ENCODE measurements at regions not wholly inside any gene's neighbourhood (a gene's known extent, or its start where the extent isn't known, plus 50 kb on each side); places are given as distances from the start of the nearest gene placed in this dataset.

DNA sequence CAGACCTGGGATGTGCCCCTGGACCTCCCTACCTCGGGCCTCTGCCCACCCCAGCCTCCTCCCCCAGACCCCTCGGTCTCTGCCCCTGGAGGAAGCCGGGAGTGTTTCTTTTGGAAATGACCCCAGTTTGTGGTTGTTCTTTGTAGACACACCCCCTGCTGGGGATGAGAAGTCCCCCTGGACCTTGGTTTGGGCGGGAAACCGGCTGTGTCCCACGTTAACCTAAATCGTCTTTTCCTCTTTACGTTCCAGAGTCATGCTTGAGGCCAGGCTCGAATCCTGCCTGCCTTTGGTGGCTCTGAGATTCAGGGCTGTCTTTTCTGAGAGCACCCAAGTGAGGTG is 116.6 kb downstream of the METRNL start:
- TF ChIP-seq POLR2A (IDR thresholded peaks at IDR 0.05), result no peak
- no peaks in the 10 kb centered on the region for H3K9me3 ChIP-seq
- H3K4me3 ChIP-seq, result no peak overlapping the region
- no peak for DNase-seq
- H3K36me3 ChIP-seq, result no peaks in the 10 kb centered on the region
- H3K4me1 ChIP-seq, result peaks cover 8 to 56% (median 17%) of the 10 kb centered on the region in 4 donors
- whole genome bisulfite sequencing, 5 donors, result 40 to 61% (median 48%) methylated on average over 8 to 9 of the region's 9 CpGs
- no peaks in the 10 kb centered on the region for H3K27me3 ChIP-seq
- intact Hi-C loops (cut with DNase I; ENCODE audit: low total_unique reads), result no loop called here
- peak overlapping the region in 2 of 5 donors; percentile 17 to 60 for H3K27ac ChIP-seq

DNA sequence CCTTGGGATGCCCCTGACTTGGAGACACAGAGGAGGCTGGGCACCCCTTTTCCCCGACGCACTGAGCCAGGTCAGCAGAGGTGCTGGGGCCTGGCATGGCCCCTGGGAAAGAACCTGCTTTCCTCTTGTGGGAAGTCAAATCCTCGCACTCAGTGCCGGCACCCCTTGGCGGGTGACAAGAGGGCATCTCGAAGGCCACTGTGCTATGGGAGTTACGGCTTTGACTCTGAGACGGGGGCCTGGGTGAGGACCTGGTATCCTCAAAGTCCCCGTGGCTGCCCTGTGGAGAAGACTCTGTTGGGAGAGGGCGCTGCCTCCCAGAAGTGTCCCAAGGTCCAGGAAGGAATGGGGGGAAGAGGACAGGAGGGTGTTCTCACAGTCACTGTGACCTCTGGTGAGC is 117.0 kb downstream of the METRNL start:
- H3K4me1 ChIP-seq, result peaks cover 10 to 59% (median 18%) of the 10 kb centered on the region in 4 donors
- no peak for DNase-seq

DNA sequence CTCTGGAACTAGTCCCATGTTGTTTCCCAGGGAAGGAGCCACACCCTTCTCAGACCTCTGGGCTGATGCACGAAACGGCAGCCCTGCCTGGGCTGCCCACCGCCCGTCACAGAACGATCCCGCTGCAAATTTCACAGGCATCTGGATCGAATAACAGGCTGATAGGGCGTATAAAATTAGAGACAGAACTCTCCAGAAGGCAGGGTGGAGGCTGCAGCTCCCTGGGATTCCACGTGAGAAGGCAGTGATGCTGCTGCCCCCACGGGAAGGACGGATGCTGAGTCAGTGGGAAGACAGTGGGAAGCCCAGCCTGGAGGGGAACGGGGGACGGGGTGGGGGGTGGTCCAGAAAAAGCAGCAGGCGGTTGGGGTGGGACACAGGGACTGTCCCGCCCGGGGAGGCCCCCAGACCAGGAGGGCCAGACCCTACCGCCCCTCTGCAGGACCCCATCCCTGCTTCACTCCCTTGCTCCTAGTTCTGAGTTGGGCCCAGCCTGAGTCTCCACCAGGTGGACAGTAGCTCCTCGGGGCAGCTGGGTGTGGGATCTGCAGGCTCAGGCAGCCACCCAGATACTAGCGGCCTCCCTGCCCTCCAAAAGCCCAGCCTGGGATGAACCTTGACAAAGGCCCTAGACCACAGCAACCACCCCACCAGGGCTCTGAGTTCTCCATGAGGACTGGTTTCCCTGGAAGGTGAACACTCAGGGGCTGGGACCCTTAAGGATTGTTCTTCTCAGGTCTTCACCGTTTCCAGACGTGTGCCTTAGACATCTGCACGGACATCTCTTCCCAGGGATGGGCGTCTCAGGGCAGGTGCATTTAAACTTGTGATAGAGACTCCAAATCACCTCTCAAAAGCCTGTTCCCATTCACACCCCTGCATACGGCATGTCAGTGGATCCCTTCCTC is 117.8 kb downstream of the METRNL start:
- H3K4me1 ChIP-seq, result peaks cover 10 to 67% (median 20%) of the 10 kb centered on the region in 4 donors
- WGBS, 5 donors, result 72 to 88% (median 79%) methylated on average over 16 to 24 of the region's 24 CpGs
- H3K9me3 ChIP-seq, result no peaks in the 10 kb centered on the region
- H3K36me3 ChIP-seq, result no peaks in the 10 kb centered on the region
- no peaks in the 10 kb centered on the region for H3K27me3 ChIP-seq
- peak overlapping the region in 2 of 5 donors; percentile 2 to 17 for H3K27ac ChIP-seq
- no peak overlapping the region for H3K4me3 ChIP-seq
- TF ChIP-seq POLR2A (IDR thresholded peaks at IDR 0.05) (no peak), EP300 (IDR thresholded peaks at IDR 0.05) (no peak), POLR2AphosphoS5 (IDR thresholded peaks at IDR 0.05) (no peak)
- TF ChIP-seq, protein P1, sequence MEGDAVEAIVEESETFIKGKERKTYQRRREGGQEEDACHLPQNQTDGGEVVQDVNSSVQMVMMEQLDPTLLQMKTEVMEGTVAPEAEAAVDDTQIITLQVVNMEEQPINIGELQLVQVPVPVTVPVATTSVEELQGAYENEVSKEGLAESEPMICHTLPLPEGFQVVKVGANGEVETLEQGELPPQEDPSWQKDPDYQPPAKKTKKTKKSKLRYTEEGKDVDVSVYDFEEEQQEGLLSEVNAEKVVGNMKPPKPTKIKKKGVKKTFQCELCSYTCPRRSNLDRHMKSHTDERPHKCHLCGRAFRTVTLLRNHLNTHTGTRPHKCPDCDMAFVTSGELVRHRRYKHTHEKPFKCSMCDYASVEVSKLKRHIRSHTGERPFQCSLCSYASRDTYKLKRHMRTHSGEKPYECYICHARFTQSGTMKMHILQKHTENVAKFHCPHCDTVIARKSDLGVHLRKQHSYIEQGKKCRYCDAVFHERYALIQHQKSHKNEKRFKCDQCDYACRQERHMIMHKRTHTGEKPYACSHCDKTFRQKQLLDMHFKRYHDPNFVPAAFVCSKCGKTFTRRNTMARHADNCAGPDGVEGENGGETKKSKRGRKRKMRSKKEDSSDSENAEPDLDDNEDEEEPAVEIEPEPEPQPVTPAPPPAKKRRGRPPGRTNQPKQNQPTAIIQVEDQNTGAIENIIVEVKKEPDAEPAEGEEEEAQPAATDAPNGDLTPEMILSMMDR (IDR thresholded peaks at IDR 0.05), result no peak
- intact Hi-C loops (cut with DNase I; ENCODE audit: low total_unique reads), result no loop called here
- no peak for DNase-seq

More for the DNA sequence above, 117.0 kb downstream of the METRNL start:
- intact Hi-C loops (cut with DNase I; ENCODE audit: low total_unique reads), result no loop called here
- WGBS, 5 donors, result 79 to 97% (median 91%) methylated on average over 4 to 10 of the region's 10 CpGs
- Histone ChIP-seq H3K9me3 (no peaks in the 10 kb centered on the region), H3K27me3 (no peaks in the 10 kb centered on the region), H3K4me3 (no peak overlapping the region), H3K27ac (peak overlapping the region in 2 of 5 donors; percentile 17 to 60), H3K36me3 (no peaks in the 10 kb centered on the region)
- no peak for TF ChIP-seq POLR2AphosphoS5 (IDR thresholded peaks at IDR 0.05)
- TF ChIP-seq EP300 (IDR thresholded peaks at IDR 0.05), result no peak
- no peak for TF ChIP-seq POLR2A (IDR thresholded peaks at IDR 0.05)
- TF ChIP-seq, protein P1 (IDR thresholded peaks at IDR 0.05), result no peak

DNA sequence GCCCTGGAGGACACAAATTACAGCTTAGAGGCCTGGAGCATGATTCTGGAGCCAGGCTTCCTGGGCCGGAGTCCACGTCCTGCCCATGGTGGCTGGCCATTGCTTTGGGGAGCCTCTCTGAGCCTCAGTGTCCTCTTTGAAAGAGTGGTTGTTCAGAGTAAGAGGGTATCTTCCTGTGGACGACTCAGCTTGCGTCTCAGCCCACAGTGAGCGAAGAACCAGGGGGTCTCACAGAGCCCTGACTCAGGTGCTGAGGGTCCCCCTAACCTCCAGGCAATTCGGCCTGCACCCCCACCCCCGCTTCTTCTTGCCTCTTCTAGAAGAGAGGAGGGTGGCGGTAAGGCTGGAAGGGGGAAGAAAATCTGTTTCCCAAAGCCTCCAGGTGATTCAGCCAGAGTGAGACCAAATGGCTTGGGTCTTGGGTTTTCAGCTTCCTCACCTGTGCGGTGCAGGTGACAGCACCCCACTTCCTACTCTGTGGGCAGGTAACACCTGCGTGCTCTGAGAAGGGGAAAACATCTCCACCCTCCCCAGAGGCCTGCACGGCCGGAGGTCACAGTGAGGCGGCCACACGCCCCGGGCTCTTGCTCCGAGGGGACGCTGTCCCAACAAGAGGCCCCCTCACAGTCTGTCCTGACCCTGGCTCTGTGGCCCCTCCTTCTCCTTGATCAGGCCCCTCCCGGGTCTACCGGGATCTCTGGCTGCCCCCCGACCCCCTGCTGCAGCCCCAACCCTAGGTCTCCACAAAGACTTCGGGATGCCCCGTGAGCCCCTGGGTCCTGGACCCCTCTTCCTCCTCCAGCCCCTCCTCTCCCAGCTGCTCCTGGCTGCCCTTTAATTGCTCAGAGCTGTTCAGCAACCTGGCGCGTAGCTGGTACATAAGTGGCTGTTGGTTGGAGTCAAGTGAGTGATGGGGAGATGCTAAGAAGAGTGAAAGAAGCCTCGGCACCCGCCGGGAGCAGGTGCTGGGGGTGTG is 119.2 kb downstream of the METRNL start:
- intact Hi-C loops (cut with DNase I; ENCODE audit: low total_unique reads), result no loop called here
- no peak for TF ChIP-seq POLR2A (IDR thresholded peaks at IDR 0.05)
- no peak for TF ChIP-seq EP300 (IDR thresholded peaks at IDR 0.05)
- 81 to 87% (median 85%) methylated on average over 22 to 27 of the region's 27 CpGs for WGBS, 5 donors
- peak overlapping the region; percentile 0 to 88 (median 78) for H3K27ac ChIP-seq
- no peaks in the 10 kb centered on the region for H3K27me3 ChIP-seq
- peaks cover 14 to 75% (median 27%) of the 10 kb centered on the region in 4 donors for H3K4me1 ChIP-seq
- peak overlapping the region in 2 of 4 donors; percentile 7 for H3K4me3 ChIP-seq
- DNase-seq, result no peak
- no peaks in the 10 kb centered on the region for H3K9me3 ChIP-seq
- H3K36me3 ChIP-seq, result no peaks in the 10 kb centered on the region

Measured in stomach (tissue), 8 donors.